SU-DHL-6 (cell line): ENCODE measurements at regions not wholly inside any gene's neighbourhood (a gene's known extent, or its start where the extent isn't known, plus 50 kb on each side); places are given as distances from the start of the nearest gene placed in this dataset.

Source experiments
- H2AFZ ChIP-seq: fragments of 200-600 bp; sonication (generic); 2 replicates; pipeline ENCODE4 v1.6.1; 2014; ENCODE audit warnings: low read depth, mild to moderate bottlenecking, moderate library complexity, mixed read lengths, antibody characterized with exemption, low read length; ENCODE audit not compliant: severe bottlenecking
- H3F3A ChIP-seq: fragments of 200-600 bp; shearing (Covaris generic); 2 replicates; pipeline ENCODE4 v1.6.0; 2016; ENCODE audit warnings: antibody characterized with exemption, mild to moderate bottlenecking; ENCODE audit not compliant: insufficient read depth
- H3K27ac ChIP-seq: fragments of 200-600 bp; sonication (generic); 2 replicates; pipeline ENCODE4 v1.5.1; 2016; ENCODE audit warnings: low read depth, mild to moderate bottlenecking, low read length, moderate library complexity, mixed read lengths
- H3K27me3 ChIP-seq: fragments of 200-600 bp; sonication (generic), shearing (Covaris generic); 2 replicates; pipeline ENCODE4 v1.6.0; 2014; ENCODE audit warnings: mild to moderate bottlenecking, low read length
- H3K36me3 ChIP-seq: fragments of 200-600 bp; sonication (generic); 2 replicates; pipeline ENCODE4 v1.6.1; 2014; ENCODE audit warnings: mild to moderate bottlenecking, low read length, mixed read lengths
- H3K4me2 ChIP-seq: fragments of 300-600, 200-600 bp; shearing (Covaris generic), sonication (generic); 2 replicates; pipeline ENCODE4 v1.6.0; 2014; ENCODE audit warnings: low read length, low read depth, mild to moderate bottlenecking; ENCODE audit not compliant: poor library complexity, severe bottlenecking
- H3K4me3 ChIP-seq: fragments of 200-600 bp; sonication (generic); 2 replicates; pipeline ENCODE4 v1.5.1; 2014; ENCODE audit warnings: antibody characterized with exemption, low read length, mild to moderate bottlenecking, mixed read lengths; ENCODE audit not compliant: insufficient read depth, poor library complexity, severe bottlenecking
- H3K79me2 ChIP-seq: fragments of 200-600 bp; sonication (generic); 2 replicates; pipeline ENCODE4 v1.6.1; 2014; ENCODE audit warnings: mild to moderate bottlenecking, low read length, moderate library complexity; ENCODE audit not compliant: insufficient read depth
- H3K9ac ChIP-seq: fragments of 200-600 bp; sonication (generic); 2 replicates; pipeline ENCODE4 v1.7.0; 2014; ENCODE audit warnings: mild to moderate bottlenecking, low read length
- H3K9me2 ChIP-seq: fragments of 200-600 bp; sonication (generic); replicated peaks from 2 replicates; pipeline ENCODE4 v1.6.1; 2014; ENCODE audit warnings: low read length; ENCODE audit not compliant: insufficient read depth
- H3K9me3 ChIP-seq: fragments of 200-600 bp; sonication (generic); 2 replicates; pipeline ENCODE4 v1.6.1; 2014; ENCODE audit warnings: low read length, mixed read lengths; ENCODE audit not compliant: insufficient read depth
- H4K20me1 ChIP-seq: fragments of 200-600 bp; sonication (generic); 2 replicates; pipeline ENCODE4 v1.6.1; 2014; ENCODE audit warnings: low read depth, mild to moderate bottlenecking, antibody characterized with exemption, low read length, moderate library complexity, mixed read lengths
- EZH2phosphoT487 ChIP-seq: fragments of 200-600 bp; sonication (generic), shearing (Covaris generic); conservative IDR thresholded peaks from 2 replicates; pipeline ENCODE4 v1.6.1; 2018; ENCODE audit warnings: mild to moderate bottlenecking, antibody characterized with exemption, low read length, moderate library complexity, mixed read lengths
- TF ChIP-seq, protein P1 (sequence below): fragments of 200-600 bp; sonication (generic); IDR thresholded peaks from one replicate; pipeline ENCODE4 v1.5.1; 2017; ENCODE audit warnings: antibody characterized with exemption, mild to moderate bottlenecking, low read length, moderate library complexity; ENCODE audit not compliant: insufficient read depth, poor library complexity, severe bottlenecking

GRCh38 chr16:79537584-79537983, 63.0 kb downstream of the MAF start:
- no peaks in the 10 kb centered on the region for H4K20me1 ChIP-seq
- no peak overlapping the region for H3K4me3 ChIP-seq
- H3K79me2 ChIP-seq, result no peaks in the 10 kb centered on the region
- no peak overlapping the region for H3K27ac ChIP-seq
- no peaks in the 10 kb centered on the region for H3K36me3 ChIP-seq
- no peaks in the 10 kb centered on the region for H3K9me3 ChIP-seq
- TF ChIP-seq, protein P1, sequence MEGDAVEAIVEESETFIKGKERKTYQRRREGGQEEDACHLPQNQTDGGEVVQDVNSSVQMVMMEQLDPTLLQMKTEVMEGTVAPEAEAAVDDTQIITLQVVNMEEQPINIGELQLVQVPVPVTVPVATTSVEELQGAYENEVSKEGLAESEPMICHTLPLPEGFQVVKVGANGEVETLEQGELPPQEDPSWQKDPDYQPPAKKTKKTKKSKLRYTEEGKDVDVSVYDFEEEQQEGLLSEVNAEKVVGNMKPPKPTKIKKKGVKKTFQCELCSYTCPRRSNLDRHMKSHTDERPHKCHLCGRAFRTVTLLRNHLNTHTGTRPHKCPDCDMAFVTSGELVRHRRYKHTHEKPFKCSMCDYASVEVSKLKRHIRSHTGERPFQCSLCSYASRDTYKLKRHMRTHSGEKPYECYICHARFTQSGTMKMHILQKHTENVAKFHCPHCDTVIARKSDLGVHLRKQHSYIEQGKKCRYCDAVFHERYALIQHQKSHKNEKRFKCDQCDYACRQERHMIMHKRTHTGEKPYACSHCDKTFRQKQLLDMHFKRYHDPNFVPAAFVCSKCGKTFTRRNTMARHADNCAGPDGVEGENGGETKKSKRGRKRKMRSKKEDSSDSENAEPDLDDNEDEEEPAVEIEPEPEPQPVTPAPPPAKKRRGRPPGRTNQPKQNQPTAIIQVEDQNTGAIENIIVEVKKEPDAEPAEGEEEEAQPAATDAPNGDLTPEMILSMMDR, result no peak
- no peaks in the 10 kb centered on the region for H3K9me2 ChIP-seq
- H3K27me3 ChIP-seq, result no peaks in the 10 kb centered on the region
- no peak overlapping the region for H3K4me2 ChIP-seq
- H2AFZ ChIP-seq, result no peak overlapping the region
- H3F3A ChIP-seq, result no peaks in the 10 kb centered on the region
- no peak overlapping the region for H3K9ac ChIP-seq

DNA sequence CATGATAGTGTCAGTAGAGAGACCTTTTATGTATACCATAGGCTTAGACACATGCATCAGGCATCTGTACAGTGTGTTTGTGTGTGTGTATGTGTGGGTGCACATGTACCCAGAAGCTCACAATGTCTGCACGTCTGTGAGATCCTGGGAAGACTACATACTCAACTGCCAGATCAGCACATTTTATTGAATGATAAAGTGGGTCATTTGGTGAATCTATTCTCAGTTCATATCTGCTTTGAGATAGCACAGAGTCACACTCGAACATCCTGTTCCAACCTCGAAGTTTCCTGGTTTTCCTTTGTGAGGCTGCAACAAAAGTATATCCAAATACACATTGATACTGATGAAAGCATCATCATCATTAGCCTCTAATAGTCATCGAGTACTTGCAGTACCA, 63.6 kb downstream of the MAF start:
- Histone ChIP-seq H3K9ac (no peak overlapping the region), H3K9me3 (no peaks in the 10 kb centered on the region), H3F3A (no peaks in the 10 kb centered on the region), H3K9me2 (no peaks in the 10 kb centered on the region), H3K79me2 (no peaks in the 10 kb centered on the region), H3K4me2 (no peak overlapping the region), H3K27me3 (no peaks in the 10 kb centered on the region), H3K4me3 (no peak overlapping the region), H3K27ac (no peak overlapping the region), H2AFZ (no peak overlapping the region), H4K20me1 (no peaks in the 10 kb centered on the region), H3K36me3 (no peaks in the 10 kb centered on the region)
- no peak for TF ChIP-seq EZH2phosphoT487
- TF ChIP-seq, protein P1, result no peak

DNA sequence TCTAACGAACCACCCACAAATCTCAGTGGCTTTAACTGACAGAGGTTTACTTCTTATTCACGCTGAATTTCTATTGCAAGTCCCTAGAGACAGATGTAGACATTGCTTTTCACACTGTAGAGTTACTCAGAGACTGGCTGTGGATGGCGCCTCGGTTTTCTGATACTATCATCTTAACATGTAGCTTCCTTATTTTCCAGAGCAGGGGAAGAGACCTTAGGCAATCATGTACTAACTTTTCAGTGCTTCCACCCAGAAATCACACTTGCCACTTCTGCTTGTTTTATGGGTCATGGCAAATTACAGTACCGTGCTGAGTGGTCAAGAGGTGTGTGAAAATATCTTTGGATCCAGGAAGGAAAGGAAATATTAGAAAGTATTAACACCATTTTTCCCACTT, 65.4 kb downstream of the MAF start:
- H3K4me3 ChIP-seq, result no peak overlapping the region
- no peaks in the 10 kb centered on the region for H4K20me1 ChIP-seq
- H3K4me2 ChIP-seq, result no peak overlapping the region
- TF ChIP-seq, protein P1, result no peak
- TF ChIP-seq EZH2phosphoT487, result no peak
- no peaks in the 10 kb centered on the region for H3K36me3 ChIP-seq
- H3K79me2 ChIP-seq, result no peaks in the 10 kb centered on the region
- no peaks in the 10 kb centered on the region for H3K27me3 ChIP-seq
- H2AFZ ChIP-seq, result no peak overlapping the region
- H3K9me3 ChIP-seq, result no peaks in the 10 kb centered on the region
- H3F3A ChIP-seq, result no peaks in the 10 kb centered on the region
- H3K9me2 ChIP-seq, result no peaks in the 10 kb centered on the region
- H3K9ac ChIP-seq, result no peak overlapping the region
- no peak overlapping the region for H3K27ac ChIP-seq

- no peak overlapping the region for H3K9ac ChIP-seq
- H3K27ac ChIP-seq, result no peak overlapping the region
- H2AFZ ChIP-seq, result no peak overlapping the region
- H3K9me3 ChIP-seq, result no peaks in the 10 kb centered on the region
- H4K20me1 ChIP-seq, result no peaks in the 10 kb centered on the region
- no peaks in the 10 kb centered on the region for H3K9me2 ChIP-seq
- H3K27me3 ChIP-seq, result no peaks in the 10 kb centered on the region
- H3K4me2 ChIP-seq, result no peak overlapping the region
- no peaks in the 10 kb centered on the region for H3K79me2 ChIP-seq
- H3K4me3 ChIP-seq, result no peak overlapping the region
- no peaks in the 10 kb centered on the region for H3F3A ChIP-seq
- TF ChIP-seq EZH2phosphoT487, result no peak
- TF ChIP-seq, protein P1, result no peak
- no peaks in the 10 kb centered on the region for H3K36me3 ChIP-seq
Measured at GRCh38 chr16:79534143-79534542, 66.4 kb downstream of the MAF start.
